ENCODE measurements at regions not wholly inside any gene's neighbourhood (a gene's known extent, or its start where the extent isn't known, plus 50 kb on each side); places are given as distances from the start of the nearest gene placed in this dataset.

DNA sequence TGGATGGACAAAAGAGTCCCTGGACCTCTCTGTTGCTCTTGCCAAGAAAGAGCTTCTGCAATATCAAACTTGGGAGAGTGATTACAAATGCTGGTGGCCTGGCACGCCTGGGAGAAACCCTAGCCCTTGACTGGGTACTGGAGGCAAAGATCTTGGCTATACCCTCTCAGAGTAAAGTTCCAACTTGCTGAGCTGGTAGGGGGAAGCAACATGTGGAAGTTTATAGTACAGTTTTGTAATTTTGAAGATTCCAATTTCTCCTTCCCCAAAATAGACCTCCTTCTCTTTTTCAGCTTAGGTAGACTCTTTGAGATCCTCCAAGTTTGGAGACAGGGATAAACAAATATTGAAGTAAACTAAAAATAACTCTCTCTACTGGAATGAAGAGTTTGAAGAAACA is 645.3 kb downstream of the NR4A2 start:
- TF ChIP-seq EZH2 (IDR thresholded peaks at IDR 0.05) = no peak
- TF ChIP-seq POLR2AphosphoS5 (IDR thresholded peaks at IDR 0.05; ENCODE audit: borderline replicate concordance, low read depth, low read length) = no peak
- TF ChIP-seq FOXP2 (optimal IDR thresholded peaks at IDR 0.05; ENCODE audit: control extremely low read depth, extremely low read length, insufficient read depth) = no peak
